BLaER1 (cell line): ENCODE measurements at regions not wholly inside any gene's neighbourhood (a gene's known extent, or its start where the extent isn't known, plus 50 kb on each side); places are given as distances from the start of the nearest gene placed in this dataset.

Source experiments
- H3K27ac ChIP-seq: shearing (Covaris generic); formaldehyde crosslinking; 2 replicates; pipeline ENCODE4 v1.8.1; 2022
- H3K27me3 ChIP-seq: shearing (Covaris generic); formaldehyde crosslinking; 2 replicates; pipeline ENCODE4 v1.8.1; 2022
- H3K36me3 ChIP-seq: shearing (Covaris generic); formaldehyde crosslinking; 2 replicates; pipeline ENCODE4 v1.8.1; 2022
- H3K4me1 ChIP-seq: shearing (Covaris generic); formaldehyde crosslinking; 2 replicates; pipeline ENCODE4 v1.8.1; 2022
- H3K4me2 ChIP-seq: shearing (Covaris generic); formaldehyde crosslinking; 2 replicates; pipeline ENCODE4 v1.8.1; 2022
- H3K4me3 ChIP-seq: shearing (Covaris generic); formaldehyde crosslinking; 2 replicates; pipeline ENCODE4 v1.8.1; 2022
- H3K9ac ChIP-seq: shearing (Covaris generic); formaldehyde crosslinking; 2 replicates; pipeline ENCODE4 v1.8.1; 2022
- H3K9me3 ChIP-seq: shearing (Covaris generic); formaldehyde crosslinking; 2 replicates; pipeline ENCODE4 v1.8.1; 2022
- H4K20me1 ChIP-seq: shearing (Covaris generic); formaldehyde crosslinking; 2 replicates; pipeline ENCODE4 v1.8.1; 2022
- Cebpa-rat ChIP-seq: shearing (Covaris generic); IDR thresholded peaks from 2 replicates; pipeline ENCODE4 v1.8.1; 2022

GRCh38 chr5:26569241-26569928 lies 469.0 kb downstream of the CDH9 start:
- Histone ChIP-seq H4K20me1 (no peaks in the 10 kb centered on the region), H3K27me3 (no peaks in the 10 kb centered on the region), H3K4me1 (peaks cover 6% of the 10 kb centered on the region; the same call in 1 of the 2 replicates), H3K27ac (no peak overlapping the region), H3K9me3 (peaks cover 25% of the 10 kb centered on the region), H3K4me3 (no peak overlapping the region), H3K4me2 (no peak overlapping the region), H3K9ac (no peak overlapping the region), H3K36me3 (no peaks in the 10 kb centered on the region)
- no peak for TF ChIP-seq Cebpa-rat

DNA sequence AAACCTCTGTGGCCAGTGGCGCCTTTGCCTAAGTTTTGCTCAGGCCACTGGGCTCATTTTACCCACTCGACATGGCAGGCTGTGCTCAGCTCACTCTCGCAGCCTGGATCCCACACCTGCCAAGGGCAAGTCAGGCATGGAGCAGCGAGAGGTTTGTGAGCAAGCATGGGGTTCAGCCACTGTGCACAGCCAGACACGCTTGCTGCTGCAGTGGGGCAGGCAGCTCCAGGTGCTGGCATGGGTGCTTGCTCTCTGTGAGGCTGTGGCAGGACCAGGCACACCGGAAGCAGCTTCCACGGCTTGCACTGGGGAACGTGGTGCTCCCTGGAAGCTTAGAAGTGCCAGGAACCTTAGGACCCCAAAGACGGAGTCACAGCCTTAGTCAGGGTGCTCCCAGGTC lies 470.1 kb downstream of the CDH9 start:
- H3K27ac ChIP-seq = no peak overlapping the region
- no peaks in the 10 kb centered on the region for H3K36me3 ChIP-seq
- peaks cover 6% of the 10 kb centered on the region; the same call in 1 of the 2 replicates for H3K4me1 ChIP-seq
- no peaks in the 10 kb centered on the region for H4K20me1 ChIP-seq
- H3K4me3 ChIP-seq = no peak overlapping the region
- H3K9me3 ChIP-seq = peaks cover 25% of the 10 kb centered on the region
- H3K4me2 ChIP-seq = no peak overlapping the region
- no peaks in the 10 kb centered on the region for H3K27me3 ChIP-seq
- TF ChIP-seq Cebpa-rat = no peak
- no peak overlapping the region for H3K9ac ChIP-seq

DNA sequence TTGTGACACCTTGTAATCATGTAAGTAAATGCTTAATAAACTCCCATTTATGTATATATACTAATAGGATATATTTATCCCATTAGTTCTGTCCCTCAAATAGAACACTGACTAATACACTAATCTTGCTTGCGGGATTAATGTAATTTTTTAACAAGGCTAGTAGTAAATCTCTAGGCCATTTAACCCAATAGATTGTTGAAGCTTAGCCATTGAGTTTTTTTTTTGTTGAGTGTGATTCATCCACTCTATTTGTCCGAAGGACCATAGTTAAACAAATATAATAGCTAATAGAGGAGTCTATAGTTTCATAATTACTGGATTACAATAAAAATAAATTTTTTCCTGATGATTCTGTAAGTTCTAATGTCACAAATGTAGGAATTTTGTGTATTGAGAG lies 474.4 kb downstream of the CDH9 start:
- no peak for TF ChIP-seq Cebpa-rat
- Histone ChIP-seq H3K4me2 (no peak overlapping the region), H3K9ac (no peak overlapping the region), H3K9me3 (peaks cover 12% of the 10 kb centered on the region), H4K20me1 (no peaks in the 10 kb centered on the region), H3K4me3 (no peak overlapping the region), H3K27me3 (no peaks in the 10 kb centered on the region), H3K4me1 (no peaks in the 10 kb centered on the region), H3K36me3 (no peaks in the 10 kb centered on the region), H3K27ac (no peak overlapping the region)

DNA sequence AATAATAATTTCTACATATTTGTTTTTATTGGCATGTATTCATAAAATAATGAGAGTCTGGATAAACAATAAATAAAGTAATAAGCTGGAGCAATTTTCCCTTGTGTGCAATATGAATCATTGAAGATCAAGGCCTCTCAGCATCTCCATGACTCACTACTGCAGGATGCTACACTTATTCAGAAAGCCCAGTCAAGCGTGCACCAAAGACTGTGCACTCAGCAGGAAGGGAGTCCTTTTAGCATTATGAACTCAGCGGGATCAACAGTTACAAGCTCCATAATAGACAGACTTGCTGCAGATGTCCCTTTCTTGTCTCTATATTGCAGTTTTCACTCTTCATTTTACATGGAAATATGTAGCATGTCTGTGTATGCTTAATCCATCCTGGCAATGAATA lies 485.3 kb downstream of the CDH9 start:
- H3K27ac ChIP-seq = no peak overlapping the region
- no peak overlapping the region for H3K4me3 ChIP-seq
- H4K20me1 ChIP-seq = no peaks in the 10 kb centered on the region
- H3K4me1 ChIP-seq = no peaks in the 10 kb centered on the region
- no peaks in the 10 kb centered on the region for H3K36me3 ChIP-seq
- no peak overlapping the region for H3K4me2 ChIP-seq
- no peak for TF ChIP-seq Cebpa-rat
- no peaks in the 10 kb centered on the region for H3K27me3 ChIP-seq
- H3K9ac ChIP-seq = no peak overlapping the region
- H3K9me3 ChIP-seq = no peaks in the 10 kb centered on the region

- no peaks in the 10 kb centered on the region for H3K9me3 ChIP-seq
- no peak overlapping the region for H3K4me2 ChIP-seq
- no peak overlapping the region for H3K9ac ChIP-seq
- no peaks in the 10 kb centered on the region for H3K36me3 ChIP-seq
- H3K4me1 ChIP-seq = no peaks in the 10 kb centered on the region
- no peaks in the 10 kb centered on the region for H4K20me1 ChIP-seq
- TF ChIP-seq Cebpa-rat = no peak
- H3K27me3 ChIP-seq = no peaks in the 10 kb centered on the region
- no peak overlapping the region for H3K4me3 ChIP-seq
- no peak overlapping the region for H3K27ac ChIP-seq
Measured at GRCh38 chr5:26543987-26544386, 494.4 kb downstream of the CDH9 start.

- H3K27ac ChIP-seq = no peak overlapping the region
- H3K4me2 ChIP-seq = no peak overlapping the region
- no peaks in the 10 kb centered on the region for H3K9me3 ChIP-seq
- H3K9ac ChIP-seq = no peak overlapping the region
- H3K36me3 ChIP-seq = no peaks in the 10 kb centered on the region
- no peaks in the 10 kb centered on the region for H4K20me1 ChIP-seq
- H3K27me3 ChIP-seq = no peaks in the 10 kb centered on the region
- no peak overlapping the region for H3K4me3 ChIP-seq
- TF ChIP-seq Cebpa-rat = no peak
- no peaks in the 10 kb centered on the region for H3K4me1 ChIP-seq
Measured at GRCh38 chr5:26538226-26538625, 500.2 kb downstream of the CDH9 start.

DNA sequence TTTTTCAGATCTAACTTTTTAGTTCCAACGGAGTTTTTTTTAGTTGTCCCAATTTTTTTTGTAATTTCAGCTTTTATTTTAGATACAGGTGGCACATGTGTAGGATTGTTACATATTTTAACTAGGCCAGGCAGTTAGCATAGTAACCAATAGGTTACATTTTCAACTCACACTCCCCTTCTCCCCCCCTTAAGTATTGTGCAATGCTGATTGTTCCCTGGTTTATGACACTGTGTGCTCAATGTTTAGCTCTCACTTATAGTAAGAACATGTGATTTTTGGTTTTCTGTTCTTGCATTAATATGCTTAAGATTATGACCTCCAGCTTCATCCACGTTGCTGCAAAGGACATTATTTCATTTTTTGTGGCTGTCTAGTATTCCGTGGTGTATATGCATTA lies 503.2 kb downstream of the CDH9 start:
- no peaks in the 10 kb centered on the region for H4K20me1 ChIP-seq
- H3K4me3 ChIP-seq = no peak overlapping the region
- H3K27ac ChIP-seq = no peak overlapping the region
- H3K9me3 ChIP-seq = no peaks in the 10 kb centered on the region
- H3K4me1 ChIP-seq = no peaks in the 10 kb centered on the region
- no peak for TF ChIP-seq Cebpa-rat
- H3K27me3 ChIP-seq = no peaks in the 10 kb centered on the region
- H3K9ac ChIP-seq = no peak overlapping the region
- H3K36me3 ChIP-seq = no peaks in the 10 kb centered on the region
- H3K4me2 ChIP-seq = no peak overlapping the region

DNA sequence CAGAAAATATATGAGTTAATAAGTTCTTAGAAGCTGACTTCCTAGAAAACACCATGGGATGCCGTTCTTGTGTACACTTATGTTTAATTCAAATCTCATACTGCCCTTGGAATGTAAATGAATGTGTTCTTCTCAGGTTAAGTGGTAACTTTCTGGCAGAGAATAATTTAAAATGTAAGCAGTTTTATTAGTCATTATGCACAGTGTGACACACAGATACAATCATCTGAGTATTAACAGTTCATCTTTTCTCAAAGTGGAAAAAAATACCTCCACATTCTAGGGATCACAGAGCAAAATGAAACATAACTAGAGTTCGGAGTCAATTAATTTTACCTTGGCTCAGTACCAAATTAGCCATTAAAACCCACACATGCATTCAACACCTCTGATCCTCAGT lies 508.1 kb downstream of the CDH9 start:
- TF ChIP-seq Cebpa-rat = no peak
- Histone ChIP-seq H3K4me2 (no peak overlapping the region), H3K27me3 (no peaks in the 10 kb centered on the region)

DNA sequence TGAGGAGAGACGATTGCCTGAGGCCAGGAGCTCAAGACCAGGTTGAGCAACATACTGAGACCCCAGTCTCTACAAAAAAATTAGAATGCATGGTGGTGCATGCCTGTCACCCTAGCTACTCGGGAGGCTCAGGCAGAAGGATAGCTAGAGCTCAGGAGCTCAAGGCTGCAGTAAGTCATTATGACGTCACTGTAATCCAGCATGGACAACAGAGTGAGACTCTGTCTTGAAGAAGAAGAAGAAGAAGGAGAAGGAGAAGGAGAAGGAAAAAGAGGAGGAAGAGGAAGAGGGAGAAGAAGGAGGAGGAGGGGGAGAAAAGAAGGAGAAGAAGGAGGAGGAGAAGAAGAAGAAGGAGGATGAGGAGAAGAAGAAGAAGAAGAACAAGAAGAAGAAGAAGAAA lies 519.1 kb downstream of the CDH9 start:
- TF ChIP-seq Cebpa-rat = no peak
- no peaks in the 10 kb centered on the region for H3K4me1 ChIP-seq
- no peak overlapping the region for H3K4me3 ChIP-seq
- H3K27me3 ChIP-seq = no peaks in the 10 kb centered on the region
- H4K20me1 ChIP-seq = no peaks in the 10 kb centered on the region
- no peak overlapping the region for H3K9ac ChIP-seq
- no peaks in the 10 kb centered on the region for H3K36me3 ChIP-seq
- H3K27ac ChIP-seq = no peak overlapping the region
- no peak overlapping the region for H3K4me2 ChIP-seq
- H3K9me3 ChIP-seq = peaks cover 4% of the 10 kb centered on the region; the same call in 1 of the 2 replicates

More for the DNA sequence above, 508.1 kb downstream of the CDH9 start:
- Histone ChIP-seq H3K4me3 (no peak overlapping the region), H4K20me1 (no peaks in the 10 kb centered on the region), H3K27ac (no peak overlapping the region), H3K36me3 (no peaks in the 10 kb centered on the region), H3K9me3 (no peaks in the 10 kb centered on the region), H3K4me1 (no peaks in the 10 kb centered on the region), H3K9ac (no peak overlapping the region)

DNA sequence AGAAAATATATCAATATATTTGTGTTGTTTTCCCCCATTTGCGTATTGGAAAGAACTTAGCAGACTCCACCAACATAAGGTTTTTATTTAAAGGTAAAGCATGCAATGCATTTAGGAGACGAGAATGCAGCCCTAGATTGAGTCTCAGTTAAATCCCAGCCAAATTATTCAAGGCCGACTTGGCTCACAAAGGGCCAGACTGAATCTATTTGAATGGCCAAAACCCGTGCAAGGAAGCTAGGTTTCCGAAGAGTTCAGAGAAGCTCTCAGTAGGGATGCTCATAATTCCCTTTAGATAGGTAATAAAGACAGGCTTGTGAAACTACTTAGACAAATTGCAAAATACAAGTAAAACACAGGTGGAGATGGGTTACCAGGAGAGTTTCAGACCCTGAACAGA lies 520.3 kb downstream of the CDH9 start:
- TF ChIP-seq Cebpa-rat = no peak
- Histone ChIP-seq H3K27ac (no peak overlapping the region), H3K4me3 (no peak overlapping the region), H3K36me3 (no peaks in the 10 kb centered on the region), H3K4me2 (no peak overlapping the region), H3K27me3 (no peaks in the 10 kb centered on the region), H4K20me1 (no peaks in the 10 kb centered on the region), H3K9me3 (no peaks in the 10 kb centered on the region), H3K4me1 (no peaks in the 10 kb centered on the region), H3K9ac (no peak overlapping the region)

GRCh38 chr5:26498972-26499371 lies 539.4 kb downstream of the CDH9 start:
- no peak overlapping the region for H3K27ac ChIP-seq
- no peak for TF ChIP-seq Cebpa-rat
- H3K36me3 ChIP-seq = no peaks in the 10 kb centered on the region
- H3K4me3 ChIP-seq = no peak overlapping the region
- H3K9ac ChIP-seq = no peak overlapping the region
- H3K4me1 ChIP-seq = no peaks in the 10 kb centered on the region
- no peaks in the 10 kb centered on the region for H3K27me3 ChIP-seq
- H3K9me3 ChIP-seq = peaks cover 9% of the 10 kb centered on the region
- H3K4me2 ChIP-seq = no peak overlapping the region
- H4K20me1 ChIP-seq = no peaks in the 10 kb centered on the region
